ENCODE measurements at regions not wholly inside any gene's neighbourhood (a gene's known extent, or its start where the extent isn't known, plus 50 kb on each side); places are given as distances from the start of the nearest gene placed in this dataset.
A peak's percentile ranks its signal among the peaks of the same experiment; 100 is the strongest.

DNA sequence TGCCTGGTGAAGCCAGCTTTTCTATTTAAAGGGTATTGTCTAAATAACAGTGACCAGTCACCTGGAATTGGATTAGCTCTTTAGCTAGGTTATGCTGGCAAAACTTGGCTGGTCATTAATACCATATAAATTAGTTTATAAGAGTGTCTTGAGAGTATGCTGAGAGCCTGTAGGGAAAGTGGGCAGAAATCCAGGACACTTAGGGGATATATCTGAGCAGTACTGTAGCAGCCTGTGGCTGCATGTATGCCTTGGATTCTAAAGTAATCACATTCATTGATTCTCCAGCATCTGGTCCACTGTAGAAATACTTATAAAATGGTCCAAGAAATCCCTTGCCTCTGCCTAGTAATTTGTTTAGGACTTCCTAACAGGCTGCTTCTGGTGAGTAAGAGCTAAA lies 288.9 kb upstream of the DMAC1 start:
- no peak for DNase-seq (ENCODE audit: low read depth)

DNA sequence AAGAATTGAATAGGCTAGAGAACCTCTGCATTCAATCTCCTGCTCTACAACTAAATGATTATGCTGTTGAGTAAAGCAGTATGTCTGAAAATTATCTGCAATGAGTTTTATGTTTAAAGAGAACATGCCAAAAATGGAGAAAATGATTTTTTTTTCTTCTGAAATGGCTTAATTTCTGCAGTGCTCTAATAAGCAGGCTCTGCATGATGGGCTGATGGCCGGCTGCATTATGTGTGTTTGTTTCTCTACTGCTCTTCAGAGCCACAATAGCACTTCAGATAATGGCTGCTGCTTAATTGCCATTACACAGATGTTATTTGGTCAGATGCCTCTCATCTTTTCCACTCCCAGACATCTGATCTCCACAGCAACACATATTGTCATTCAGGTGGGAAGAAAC lies 286.4 kb upstream of the DMAC1 start:
- no peak for DNase-seq (ENCODE audit: low read depth)

DNA sequence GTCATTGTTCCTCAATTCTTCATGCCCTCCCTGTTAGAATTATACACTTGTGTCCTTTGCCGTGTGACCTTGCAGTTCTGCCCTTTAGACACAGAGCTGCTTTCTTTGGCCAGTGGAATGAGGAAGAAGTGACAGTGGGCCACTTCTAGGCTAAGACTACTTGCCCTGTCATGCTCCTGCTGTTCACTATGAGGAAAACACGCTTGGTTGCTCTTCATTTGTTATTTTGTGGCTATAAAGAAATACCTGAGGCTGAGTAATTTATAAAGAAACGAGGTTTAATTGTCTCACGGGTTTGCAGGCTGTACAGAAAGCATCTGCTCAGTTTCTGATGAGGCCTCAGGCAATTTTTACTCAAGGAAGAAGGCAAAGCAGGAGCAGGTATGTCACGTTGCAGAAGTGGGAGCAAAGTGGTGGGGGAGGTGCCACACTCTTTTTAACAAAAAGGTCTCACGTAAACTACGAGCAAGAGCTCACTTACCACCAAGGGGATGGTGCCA lies 279.1 kb upstream of the DMAC1 start:
- peak; percentile 42 for DNase-seq (ENCODE audit: low read depth)

DNA sequence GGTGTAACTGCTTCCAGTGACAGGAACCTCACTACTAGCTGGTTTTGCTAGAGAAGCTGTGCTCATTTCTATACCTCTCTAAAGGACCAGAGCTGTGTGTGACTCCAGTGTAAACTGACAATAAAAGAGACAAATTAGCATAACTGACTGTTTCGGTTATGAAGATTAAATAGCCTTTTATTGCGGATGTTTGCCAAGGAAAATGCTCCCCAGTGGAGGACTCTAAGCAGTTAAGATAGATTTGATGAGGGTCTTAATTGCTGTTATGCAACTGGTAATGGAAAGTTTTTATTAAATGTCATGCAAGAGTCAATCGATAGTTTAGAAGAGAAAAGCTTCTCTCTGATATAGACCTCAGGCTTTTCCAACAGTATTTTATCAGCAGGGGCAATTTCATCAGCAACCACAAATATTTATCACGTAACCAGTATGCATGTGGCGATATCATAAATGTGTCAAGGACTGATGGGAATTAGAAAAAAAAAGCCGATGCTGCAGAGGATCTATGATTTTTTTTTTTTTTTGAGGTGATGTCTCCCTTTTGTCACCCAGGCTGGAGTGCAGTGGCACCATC lies 275.2 kb upstream of the DMAC1 start:
- no peak for DNase-seq (ENCODE audit: low read depth)

DNA sequence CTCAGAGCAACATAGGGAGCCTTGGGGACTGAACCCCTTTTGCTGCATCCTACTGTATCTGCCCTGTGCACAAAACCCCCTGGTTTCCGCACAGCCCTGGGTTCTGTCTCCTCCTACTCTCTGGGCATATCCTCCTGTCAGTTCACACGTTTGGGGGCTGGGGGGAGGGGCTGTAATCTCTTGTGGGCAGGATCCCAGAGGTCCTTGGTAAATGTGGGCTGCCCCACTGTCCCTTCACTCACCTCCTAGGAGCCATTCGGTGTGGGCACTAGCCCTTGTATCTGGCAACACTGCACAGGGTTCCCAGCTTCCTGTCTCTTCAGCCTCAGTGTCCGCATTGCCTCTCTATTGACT lies 271.8 kb upstream of the DMAC1 start:
- DNase-seq (ENCODE audit: low read depth) = no peak

DNA sequence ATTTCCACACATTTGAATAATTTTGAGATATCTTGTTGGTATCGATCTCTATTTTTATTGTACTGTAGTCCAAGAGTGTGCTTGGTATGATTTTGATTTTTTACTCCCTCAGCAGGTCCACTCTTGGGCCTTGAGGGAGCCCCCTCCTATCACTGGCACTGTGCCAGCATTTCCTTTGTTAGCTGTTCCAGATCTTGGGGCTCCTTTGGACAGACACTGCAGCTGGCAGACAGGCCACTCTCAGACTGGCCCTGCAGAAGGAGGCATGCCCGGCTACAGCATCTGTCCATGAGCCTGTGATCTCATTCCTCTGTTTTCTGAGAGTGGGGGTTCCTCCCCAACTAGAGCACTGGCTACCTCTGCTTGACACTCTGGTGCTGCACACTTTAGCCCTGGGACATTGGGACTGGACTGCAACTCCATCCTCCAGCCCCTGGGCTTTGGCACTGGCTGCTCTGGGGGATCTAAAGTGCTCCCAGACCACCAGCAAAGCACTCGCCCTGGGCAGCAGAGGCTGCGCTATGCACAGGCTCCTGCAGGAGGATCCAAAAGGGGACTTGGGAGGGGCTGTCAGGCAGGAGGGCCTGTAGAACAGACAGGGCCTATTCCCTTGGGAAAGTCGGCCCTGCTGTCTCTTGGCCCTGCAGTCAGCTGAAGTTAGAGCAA lies 271.3 kb upstream of the DMAC1 start:
- no peak for DNase-seq (ENCODE audit: low read depth)

DNA sequence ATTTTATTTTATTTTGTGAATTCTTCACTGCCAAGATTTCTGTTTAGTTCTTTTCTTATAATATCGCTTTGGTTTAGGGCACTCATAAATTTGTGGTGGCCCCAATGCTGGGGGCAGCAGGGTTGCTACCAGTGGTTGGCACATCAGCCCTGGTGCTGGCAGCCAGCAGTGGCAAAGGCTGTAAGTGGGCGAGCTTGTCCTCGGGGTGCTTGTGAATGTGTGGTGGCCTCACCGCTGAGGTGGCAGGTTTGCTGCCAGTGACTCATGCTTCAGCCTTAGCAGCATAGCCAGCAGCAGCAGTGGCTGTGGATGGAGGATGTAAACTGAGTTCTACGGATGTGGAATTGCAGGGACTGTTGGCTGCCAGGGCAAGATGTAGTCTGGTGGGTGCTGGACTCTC lies 262.9 kb upstream of the DMAC1 start:
- DNase-seq (ENCODE audit: low read depth) = no peak

DNA sequence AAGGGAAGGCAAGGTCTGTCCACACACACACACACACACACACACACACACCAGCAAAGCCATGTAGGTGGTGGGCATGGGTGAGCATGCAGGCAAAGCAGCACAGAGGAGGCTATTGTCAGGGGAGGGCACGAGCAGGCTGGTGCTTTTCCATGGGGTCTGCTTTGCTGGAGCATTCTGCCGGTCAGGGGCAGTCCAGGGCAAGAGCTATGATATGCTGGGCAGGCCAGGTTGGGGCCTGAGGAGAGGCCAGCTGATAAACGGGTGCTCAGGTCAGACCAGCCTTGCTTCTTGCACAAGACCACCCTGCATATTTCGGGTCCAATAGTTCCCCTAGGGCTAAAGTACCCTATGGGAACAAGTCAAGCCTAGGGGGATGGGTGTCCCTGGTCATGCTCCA lies 253.9 kb upstream of the DMAC1 start:
- no peak for DNase-seq (ENCODE audit: low read depth)

DNA sequence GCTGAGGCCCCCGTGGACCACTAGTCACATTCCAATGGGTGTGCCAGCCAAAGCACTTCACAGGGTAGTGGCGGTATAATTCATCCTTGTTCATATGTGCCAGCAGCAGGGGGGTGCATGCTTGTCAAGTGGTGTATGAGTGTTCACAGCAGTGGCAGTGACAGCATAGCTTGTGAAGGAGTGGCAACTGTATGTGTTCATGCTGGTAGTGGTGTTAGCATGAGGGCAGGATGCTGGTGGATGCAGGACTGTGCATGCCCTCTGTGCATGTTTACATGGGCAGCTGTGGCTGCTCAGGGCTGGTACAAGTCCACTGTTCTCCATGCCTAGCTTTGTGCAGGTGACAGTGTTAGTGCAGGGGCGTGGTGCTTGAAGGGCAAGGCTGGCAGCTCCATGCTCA lies 253.4 kb upstream of the DMAC1 start:
- no peak for DNase-seq (ENCODE audit: low read depth)

DNA sequence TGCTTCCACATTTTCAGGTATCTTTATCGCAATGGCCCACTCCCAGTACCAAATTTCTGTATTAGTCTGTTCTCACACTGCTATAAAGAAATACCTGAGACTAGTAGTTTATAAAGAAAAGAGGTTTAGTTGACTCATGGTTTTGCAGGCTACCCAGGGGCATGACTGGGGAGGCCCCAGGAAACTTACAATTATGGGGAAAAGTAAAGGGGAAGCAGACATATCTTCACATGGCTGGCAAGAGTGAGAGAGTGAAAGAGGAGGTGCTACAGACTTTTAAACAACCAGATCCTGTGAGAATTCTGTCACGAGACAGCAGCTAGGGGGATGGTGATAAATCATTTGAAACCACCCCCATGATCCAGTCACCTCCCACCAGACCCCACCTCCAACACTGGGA lies 238.2 kb upstream of the DMAC1 start:
- DNase-seq (ENCODE audit: low read depth) = no peak

DNA sequence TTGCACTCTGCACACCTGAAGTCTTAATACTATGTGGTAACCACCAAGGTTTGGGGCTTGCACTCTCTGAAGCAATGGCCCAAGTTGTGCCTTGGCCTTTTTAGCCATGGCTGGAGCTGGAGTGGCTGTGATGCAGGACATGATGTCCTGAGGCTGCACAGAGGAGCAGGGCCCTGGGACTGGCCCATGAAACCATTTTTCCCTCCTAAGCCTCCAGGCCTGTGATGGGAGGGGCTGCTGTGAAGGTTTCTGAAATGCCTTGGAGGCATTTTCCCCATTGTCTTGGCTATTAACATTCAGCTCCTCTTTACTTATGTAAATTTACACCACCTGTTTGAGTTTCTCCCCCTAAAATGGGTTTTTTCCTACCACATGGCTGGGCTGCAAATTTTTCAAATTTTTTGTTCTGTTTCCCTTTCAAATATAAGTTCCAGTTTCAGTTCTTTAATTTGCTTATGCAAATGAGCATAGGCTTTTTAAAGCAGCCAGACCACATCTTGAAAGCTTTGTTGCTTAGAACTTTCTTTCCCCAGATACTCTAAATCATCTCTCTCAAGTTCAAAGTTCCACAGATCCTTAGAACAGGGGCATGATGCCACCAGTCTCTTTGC lies 237.4 kb upstream of the DMAC1 start:
- no peak for DNase-seq (ENCODE audit: low read depth)

DNA sequence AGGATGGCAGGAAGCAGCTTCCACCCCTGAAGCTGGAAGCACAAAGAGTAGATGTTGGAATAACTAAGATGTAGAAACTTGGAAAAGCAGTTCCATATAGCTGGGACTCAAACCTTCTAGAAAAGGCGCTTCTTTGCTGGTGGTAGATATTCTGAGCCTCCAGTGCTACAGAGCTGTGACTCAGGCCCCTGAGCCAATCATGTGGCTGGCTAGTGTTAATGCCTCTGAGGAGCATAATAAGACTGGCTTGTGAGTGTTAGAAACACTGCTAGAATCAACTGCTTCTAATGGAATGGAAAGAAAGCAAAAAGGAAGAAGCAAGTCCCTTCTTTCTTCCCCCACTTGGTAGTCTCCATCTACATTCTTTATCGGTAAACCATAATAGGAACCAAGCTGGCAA lies 234.2 kb upstream of the DMAC1 start:
- DNase-seq (ENCODE audit: low read depth) = no peak

DNA sequence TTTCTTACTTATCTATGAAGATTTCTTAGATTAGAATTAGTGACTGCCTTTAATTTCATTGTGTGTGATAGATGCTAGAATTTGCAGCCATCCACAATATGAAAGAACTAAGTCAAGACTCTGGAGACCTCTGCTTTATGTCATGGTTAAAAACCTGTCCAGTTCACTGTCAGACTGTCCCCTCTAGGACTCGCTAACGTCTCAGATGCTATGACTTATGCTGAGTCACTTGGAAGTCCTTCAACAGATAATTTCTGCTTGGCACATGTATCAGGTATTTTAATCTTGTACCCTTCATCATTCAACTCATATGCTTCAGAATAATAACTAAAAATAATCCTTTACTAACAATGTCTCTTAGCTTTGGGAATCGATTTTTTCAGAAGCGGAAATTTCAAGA lies 230.5 kb upstream of the DMAC1 start:
- no peak for DNase-seq (ENCODE audit: low read depth)

DNA sequence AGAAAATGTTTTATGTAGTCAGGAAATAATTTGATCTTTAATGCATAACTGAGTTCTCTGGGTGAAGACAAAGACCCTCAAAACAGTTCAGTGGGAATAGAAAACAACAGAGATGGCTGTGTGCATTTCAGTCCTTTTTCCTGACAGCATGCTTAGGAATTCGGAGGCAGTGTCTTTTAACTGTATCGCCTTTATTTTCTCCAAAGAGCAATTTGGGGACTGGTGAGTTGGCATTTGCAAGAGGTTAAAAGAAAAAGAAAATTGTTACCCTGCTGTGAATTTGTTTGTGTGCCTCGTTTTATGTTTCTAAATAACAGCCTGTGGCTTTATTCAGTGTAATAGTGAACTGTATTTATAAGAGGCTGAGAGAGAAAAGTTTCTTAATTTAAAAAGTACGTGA lies 227.8 kb upstream of the DMAC1 start:
- DNase-seq (ENCODE audit: low read depth) = no peak

DNA sequence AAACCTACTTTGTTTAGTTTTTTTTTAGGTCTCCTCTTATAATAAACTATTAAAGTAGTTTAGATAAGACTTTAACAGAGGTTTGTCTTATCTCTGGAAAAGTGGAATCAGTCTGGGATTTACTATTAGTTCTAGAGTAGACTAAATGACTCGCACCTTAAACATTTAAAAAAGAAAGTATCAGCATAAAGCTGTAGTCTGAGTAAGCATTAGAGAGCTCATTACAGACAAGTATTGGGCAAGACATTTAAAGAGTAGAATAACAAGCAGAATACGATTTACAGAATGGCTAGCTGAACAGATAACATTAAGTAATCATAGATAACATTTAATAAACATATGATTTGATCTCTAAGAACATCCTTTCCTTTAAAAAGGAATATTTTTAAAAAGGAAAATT lies 226.0 kb upstream of the DMAC1 start:
- DNase-seq (ENCODE audit: low read depth) = peak; percentile 68

DNA sequence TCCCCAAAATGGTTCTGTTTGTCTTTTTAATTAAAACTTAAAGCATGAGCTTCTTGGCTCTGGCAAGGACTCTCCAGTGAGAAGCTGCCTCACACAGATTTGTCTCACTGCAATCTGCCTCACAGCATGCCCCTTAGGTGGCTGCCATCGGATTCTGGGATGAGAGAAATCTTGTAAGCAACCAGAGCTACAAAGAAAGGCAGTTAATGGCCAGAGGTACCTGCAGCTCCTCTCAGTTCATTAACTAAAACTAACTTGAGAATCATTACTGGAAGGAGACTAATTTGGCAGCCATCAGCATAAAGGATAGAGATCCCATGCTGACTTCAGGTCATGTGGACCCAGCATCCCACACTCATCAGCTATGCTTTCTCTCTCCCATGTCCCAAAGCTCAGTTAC lies 220.6 kb upstream of the DMAC1 start:
- DNase-seq (ENCODE audit: low read depth) = no peak

DNA sequence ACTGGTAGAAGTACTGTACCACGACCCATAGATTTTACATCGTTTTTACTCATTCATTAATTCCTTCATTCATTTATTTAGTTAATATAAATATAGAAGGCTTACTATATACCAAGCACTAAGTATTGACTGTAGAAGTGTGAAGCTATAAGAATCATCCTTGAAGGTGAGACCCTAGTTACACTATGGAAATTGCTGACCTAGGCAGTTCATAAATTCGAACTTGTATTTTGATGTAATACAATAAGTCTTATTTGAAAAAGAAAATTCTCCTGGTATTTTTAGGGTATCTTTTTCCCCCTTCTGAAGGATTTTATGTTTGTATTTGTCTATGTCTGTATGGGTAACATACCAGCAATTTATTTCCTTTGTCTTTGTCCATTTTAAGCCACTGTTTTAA lies 220.1 kb upstream of the DMAC1 start:
- no peak for DNase-seq (ENCODE audit: low read depth)

DNA sequence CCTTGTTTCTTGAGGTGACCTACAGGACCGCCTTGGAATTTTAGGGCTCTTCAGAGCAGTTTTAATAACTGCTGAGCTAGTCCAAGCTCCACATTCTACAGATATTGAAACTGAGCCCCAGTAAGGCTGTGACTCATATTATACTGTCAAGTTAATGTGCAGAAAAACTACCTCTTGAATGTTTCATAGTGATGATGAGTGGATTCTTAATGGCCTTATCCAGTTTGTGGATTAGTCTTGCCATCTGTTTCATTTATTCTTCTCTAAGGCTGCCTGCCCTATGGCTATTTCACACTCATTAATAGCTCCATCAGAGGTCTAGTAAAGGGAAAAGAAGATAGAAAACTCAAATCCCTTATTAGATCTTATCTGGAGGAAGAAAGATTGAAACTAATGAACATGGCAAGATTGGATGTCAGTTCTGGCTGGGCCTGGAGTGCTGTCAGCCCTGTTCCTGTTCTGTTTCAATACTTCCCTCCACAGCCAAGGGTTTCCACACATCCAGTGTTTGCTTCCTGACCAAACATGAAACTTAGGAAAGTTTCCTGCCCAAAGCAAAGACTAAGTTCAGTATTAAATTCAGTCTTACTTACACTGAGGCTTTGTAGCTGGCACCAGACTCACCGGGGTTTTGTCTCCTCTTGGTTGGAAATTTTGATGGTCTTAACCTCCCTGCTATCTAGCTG lies 215.6 kb upstream of the DMAC1 start:
- no peak for DNase-seq (ENCODE audit: low read depth)

DNA sequence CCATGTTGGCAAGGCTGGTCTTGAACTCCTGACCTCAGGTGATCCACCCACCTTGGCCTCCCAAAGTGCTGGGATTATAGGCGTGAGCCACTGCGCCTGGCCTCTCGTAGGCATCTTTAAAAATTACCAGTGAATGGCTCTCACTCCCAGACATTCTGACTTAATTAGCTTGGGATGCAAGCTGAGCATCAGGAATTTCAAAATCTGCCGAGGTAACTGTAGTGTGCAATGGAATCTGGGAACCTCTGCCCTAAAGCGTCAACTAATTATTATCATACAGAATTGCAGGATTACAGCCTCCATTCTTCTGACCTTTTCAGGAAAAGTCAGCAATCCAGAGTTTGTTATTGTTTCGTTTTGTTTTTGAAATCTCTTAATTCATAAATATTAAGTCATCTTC lies 213.4 kb upstream of the DMAC1 start:
- DNase-seq (ENCODE audit: low read depth) = peak; percentile 49

DNA sequence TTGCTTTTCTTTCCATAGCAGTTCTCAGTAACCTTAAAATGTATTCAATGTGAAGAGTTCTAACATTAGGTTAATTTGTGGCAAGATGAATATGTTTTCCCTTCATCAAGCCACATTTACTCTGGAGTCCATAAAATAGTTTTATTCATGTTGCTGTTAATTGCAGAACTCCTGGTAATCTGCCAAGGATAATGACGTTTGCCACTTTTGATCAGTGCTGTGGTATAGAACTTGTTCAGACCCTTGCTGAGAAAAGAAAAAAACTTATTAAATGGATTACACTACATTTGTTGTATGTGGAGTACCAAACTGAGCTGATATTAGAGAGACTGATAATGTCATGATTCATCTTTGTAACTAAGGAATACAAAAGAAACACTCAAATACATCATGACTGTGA lies 212.4 kb upstream of the DMAC1 start:
- peak; percentile 4 for DNase-seq (ENCODE audit: low read depth)

DNA sequence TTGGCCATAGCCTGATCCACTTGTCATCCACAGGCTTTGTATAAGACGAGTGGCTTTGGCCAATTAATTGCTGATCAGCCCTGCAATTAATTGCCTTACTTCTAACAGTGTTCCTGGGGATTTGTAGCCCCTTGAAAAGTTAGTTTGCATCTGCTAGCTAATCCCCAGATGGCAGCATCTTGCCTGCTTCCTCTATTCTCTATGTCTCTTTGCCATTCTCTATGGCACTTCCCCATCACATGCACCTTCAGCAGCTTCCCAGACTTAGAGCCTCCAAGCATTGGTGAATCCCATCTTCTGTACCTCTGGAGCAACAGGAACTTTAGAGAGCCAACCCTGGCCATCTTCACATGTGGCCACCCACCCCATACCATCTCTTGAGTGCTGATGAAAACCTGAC lies 197.0 kb upstream of the DMAC1 start:
- no peak for DNase-seq (ENCODE audit: low read depth)

DNA sequence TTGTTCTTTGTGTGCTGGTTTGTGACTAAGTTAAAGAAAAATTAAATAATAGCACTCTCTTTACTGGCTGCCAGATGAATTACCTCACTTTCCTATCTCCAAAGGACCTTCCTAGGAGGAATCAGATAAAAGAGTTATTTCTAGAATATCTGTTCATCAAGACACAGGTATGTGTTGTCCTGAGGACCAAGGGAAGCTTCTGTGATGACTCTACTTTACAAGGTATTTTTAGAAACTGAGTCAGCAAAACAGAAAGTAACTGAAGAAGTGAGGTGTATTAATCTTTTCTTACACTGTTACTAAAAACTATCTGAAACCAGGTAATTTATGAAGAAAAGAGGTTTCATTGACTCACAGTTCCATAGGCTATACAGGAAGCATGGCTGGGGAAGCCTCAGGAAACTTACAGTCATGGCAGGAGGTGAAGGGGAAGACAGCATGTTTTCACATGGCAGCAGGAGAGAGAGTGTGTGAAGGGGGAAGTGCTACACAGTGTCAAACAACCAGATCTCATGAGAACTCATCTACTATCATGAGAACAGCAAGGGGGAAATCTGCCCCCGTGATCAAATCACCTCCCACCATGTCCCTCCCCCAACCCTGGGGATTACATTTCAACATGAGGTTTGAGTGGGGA lies 189.2 kb upstream of the DMAC1 start:
- DNase-seq (ENCODE audit: low read depth) = no peak

DNA sequence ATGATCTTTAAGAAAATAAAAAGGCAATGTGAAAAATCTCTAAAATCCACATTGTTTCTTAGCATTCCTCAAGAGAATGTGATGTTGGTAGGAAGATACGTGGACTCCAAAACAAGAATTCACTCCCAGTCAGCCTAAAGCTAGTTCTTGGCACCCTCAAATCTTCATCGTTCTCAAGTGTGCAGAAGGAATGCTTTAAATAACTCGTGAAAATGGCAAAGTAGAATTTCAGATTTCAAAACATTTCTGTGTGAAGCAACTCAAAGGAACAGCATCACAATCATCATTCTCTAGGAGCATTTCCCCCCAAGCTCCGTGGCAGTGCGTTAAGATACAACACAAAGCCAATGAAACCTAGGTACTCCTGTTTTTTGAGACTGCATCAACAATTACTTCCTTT lies 185.1 kb upstream of the DMAC1 start:
- no peak for DNase-seq (ENCODE audit: low read depth)

Data from renal cortical epithelial cell (primary cell).